ENCODE measurements at regions not wholly inside any gene's neighbourhood (a gene's known extent, or its start where the extent isn't known, plus 50 kb on each side); places are given as distances from the start of the nearest gene placed in this dataset.

- H3K9me3 ChIP-seq: no peaks in the 10 kb centered on the region
- POLR2A ChIA-PET: interaction anchor here in 1 of 2 donors (0.6 kb wide), 1 partner anchor 22 kb away, joined by 5 read pairs; no protein-coding TSS in a partner anchor
- no peak for DNase-seq
- Mint-ChIP-seq H3K4me3 (no peak overlapping the region), H3K9me3 (no peaks in the 10 kb centered on the region), H3K27me3 (no peaks in the 10 kb centered on the region), H3K4me1 (no peaks in the 10 kb centered on the region), H3K36me3 (no peaks in the 10 kb centered on the region), H3K27ac (no peak overlapping the region)
- H3K27me3 ChIP-seq (replicated peaks in 1 of 2; ENCODE audit: control insufficient read depth in 2 of 2, extremely low read depth in 1 of 2, insufficient read depth in 2 of 2, low read length in 1 of 2): no peaks in the 10 kb centered on the region
- CTCF ChIA-PET: no interaction called here
- WGBS (ENCODE audit: insufficient coverage): no CpG with 5 or more reads among the region's 4 CpGs
- H3K4me1 ChIP-seq (ENCODE audit: control insufficient read depth in 1 of 2, extremely low read depth in 1 of 2, insufficient read depth in 2 of 2, low read length in 2 of 2): no peaks in the 10 kb centered on the region
- no peak overlapping the region for H3K4me3 ChIP-seq (ENCODE audit: control insufficient read depth in 1 of 2, extremely low read depth in 1 of 2, low read length in 1 of 2)
- no peak for ATAC-seq (replicated peaks in 1 of 4)
- no peak overlapping the region for H3K27ac ChIP-seq (ENCODE audit: low read length)
- no peaks in the 10 kb centered on the region for H3K36me3 ChIP-seq (ENCODE audit: control insufficient read depth in 2 of 2, extremely low read depth in 1 of 2, insufficient read depth in 1 of 2, low read length in 1 of 2)
Observed at GRCh38 chr13:85535316-85536084, 263.7 kb downstream of the SLITRK6 start.

- Histone ChIP-seq H3K9me3 (no peaks in the 10 kb centered on the region), H3K27ac (ENCODE audit: low read length) (no peak overlapping the region), H3K36me3 (ENCODE audit: control insufficient read depth in 2 of 2, extremely low read depth in 1 of 2, insufficient read depth in 1 of 2, low read length in 1 of 2) (no peaks in the 10 kb centered on the region), H3K4me3 (ENCODE audit: control insufficient read depth in 1 of 2, extremely low read depth in 1 of 2, low read length in 1 of 2) (no peak overlapping the region), H3K27me3 (replicated peaks in 1 of 2; ENCODE audit: control insufficient read depth in 2 of 2, extremely low read depth in 1 of 2, insufficient read depth in 2 of 2, low read length in 1 of 2) (no peaks in the 10 kb centered on the region), H3K4me1 (ENCODE audit: control insufficient read depth in 1 of 2, extremely low read depth in 1 of 2, insufficient read depth in 2 of 2, low read length in 2 of 2) (no peaks in the 10 kb centered on the region)
- ATAC-seq (replicated peaks in 1 of 4): no peak
- POLR2A ChIA-PET: no interaction called here
- Mint-ChIP-seq H3K9me3 (no peaks in the 10 kb centered on the region), H3K27ac (no peak overlapping the region), H3K27me3 (no peaks in the 10 kb centered on the region), H3K4me1 (no peaks in the 10 kb centered on the region), H3K4me3 (no peak overlapping the region), H3K36me3 (no peaks in the 10 kb centered on the region)
- DNase-seq: no peak
- WGBS (ENCODE audit: insufficient coverage): no CpG with 5 or more reads among the region's 2 CpGs
- CTCF ChIA-PET: no interaction called here
Observed at GRCh38 chr13:85533911-85534310, 265.3 kb downstream of the SLITRK6 start.

GRCh38 chr13:85529218-85529594, 270.0 kb downstream of the SLITRK6 start:
- no peaks in the 10 kb centered on the region for H3K36me3 Mint-ChIP-seq
- no peaks in the 10 kb centered on the region for H3K9me3 ChIP-seq
- no peaks in the 10 kb centered on the region for H3K36me3 ChIP-seq (ENCODE audit: control insufficient read depth in 2 of 2, extremely low read depth in 1 of 2, insufficient read depth in 1 of 2, low read length in 1 of 2)
- no peak overlapping the region for H3K27ac ChIP-seq (ENCODE audit: low read length)
- H3K27me3 ChIP-seq (replicated peaks in 1 of 2; ENCODE audit: control insufficient read depth in 2 of 2, extremely low read depth in 1 of 2, insufficient read depth in 2 of 2, low read length in 1 of 2): no peaks in the 10 kb centered on the region
- ATAC-seq (replicated peaks in 1 of 4) (no peak), DNase-seq (no peak)
- POLR2A ChIA-PET: no interaction called here
- H3K4me3 Mint-ChIP-seq: no peak overlapping the region
- CTCF ChIA-PET: no interaction called here
- no peaks in the 10 kb centered on the region for H3K27me3 Mint-ChIP-seq
- 43% methylated on average over 2 of the region's 2 CpGs for WGBS (ENCODE audit: insufficient coverage)
- peaks cover 0 to 5% (median 0%) of the 10 kb centered on the region in 3 donors for H3K9me3 Mint-ChIP-seq
- no peaks in the 10 kb centered on the region for H3K4me1 Mint-ChIP-seq
- H3K4me3 ChIP-seq (ENCODE audit: control insufficient read depth in 1 of 2, extremely low read depth in 1 of 2, low read length in 1 of 2): no peak overlapping the region
- H3K4me1 ChIP-seq (ENCODE audit: control insufficient read depth in 1 of 2, extremely low read depth in 1 of 2, insufficient read depth in 2 of 2, low read length in 2 of 2): no peaks in the 10 kb centered on the region
- no peak overlapping the region for H3K27ac Mint-ChIP-seq

- WGBS (ENCODE audit: insufficient coverage): 80% methylated on average over 1 of the region's 3 CpGs
- Mint-ChIP-seq H3K4me3 (no peak overlapping the region), H3K27me3 (no peaks in the 10 kb centered on the region), H3K36me3 (no peaks in the 10 kb centered on the region), H3K4me1 (no peaks in the 10 kb centered on the region), H3K9me3 (peaks cover 0 to 5% (median 0%) of the 10 kb centered on the region in 3 donors), H3K27ac (no peak overlapping the region)
- ATAC-seq (replicated peaks in 1 of 4): no peak
- Histone ChIP-seq H3K4me3 (ENCODE audit: control insufficient read depth in 1 of 2, extremely low read depth in 1 of 2, low read length in 1 of 2) (no peak overlapping the region), H3K27me3 (replicated peaks in 1 of 2; ENCODE audit: control insufficient read depth in 2 of 2, extremely low read depth in 1 of 2, insufficient read depth in 2 of 2, low read length in 1 of 2) (no peaks in the 10 kb centered on the region), H3K36me3 (ENCODE audit: control insufficient read depth in 2 of 2, extremely low read depth in 1 of 2, insufficient read depth in 1 of 2, low read length in 1 of 2) (no peaks in the 10 kb centered on the region), H3K9me3 (no peaks in the 10 kb centered on the region), H3K27ac (ENCODE audit: low read length) (no peak overlapping the region), H3K4me1 (ENCODE audit: control insufficient read depth in 1 of 2, extremely low read depth in 1 of 2, insufficient read depth in 2 of 2, low read length in 2 of 2) (no peaks in the 10 kb centered on the region)
- ChIA-PET CTCF (no interaction called here), POLR2A (no interaction called here)
- DNase-seq: no peak
Observed at GRCh38 chr13:85528491-85529217, 270.6 kb downstream of the SLITRK6 start.

GRCh38 chr13:85527316-85527715, 271.9 kb downstream of the SLITRK6 start:
- no peak overlapping the region for H3K27ac Mint-ChIP-seq

GRCh38 chr13:85525411-85525810, 273.8 kb downstream of the SLITRK6 start:
- Histone ChIP-seq H3K9me3 (no peaks in the 10 kb centered on the region), H3K4me1 (ENCODE audit: control insufficient read depth in 1 of 2, extremely low read depth in 1 of 2, insufficient read depth in 2 of 2, low read length in 2 of 2) (no peaks in the 10 kb centered on the region), H3K4me3 (ENCODE audit: control insufficient read depth in 1 of 2, extremely low read depth in 1 of 2, low read length in 1 of 2) (no peak overlapping the region), H3K27me3 (replicated peaks in 1 of 2; ENCODE audit: control insufficient read depth in 2 of 2, extremely low read depth in 1 of 2, insufficient read depth in 2 of 2, low read length in 1 of 2) (no peaks in the 10 kb centered on the region), H3K36me3 (ENCODE audit: control insufficient read depth in 2 of 2, extremely low read depth in 1 of 2, insufficient read depth in 1 of 2, low read length in 1 of 2) (no peaks in the 10 kb centered on the region), H3K27ac (ENCODE audit: low read length) (no peak overlapping the region)
- CTCF ChIA-PET: no interaction called here
- Mint-ChIP-seq H3K4me3 (no peak overlapping the region), H3K9me3 (peaks cover 0 to 5% (median 0%) of the 10 kb centered on the region in 3 donors), H3K36me3 (no peaks in the 10 kb centered on the region), H3K27me3 (no peaks in the 10 kb centered on the region), H3K4me1 (no peaks in the 10 kb centered on the region), H3K27ac (no peak overlapping the region)
- ATAC-seq (replicated peaks in 1 of 4) (no peak), DNase-seq (no peak)
- POLR2A ChIA-PET: no interaction called here
- no CpG with 5 or more reads among the region's 2 CpGs for WGBS (ENCODE audit: insufficient coverage)

More at GRCh38 chr13:85527316-85527715, 271.9 kb downstream of the SLITRK6 start:
- no peaks in the 10 kb centered on the region for H3K36me3 Mint-ChIP-seq
- peaks cover 0 to 5% (median 0%) of the 10 kb centered on the region in 3 donors for H3K9me3 Mint-ChIP-seq
- DNase-seq (no peak), ATAC-seq (replicated peaks in 1 of 4) (no peak)
- ChIA-PET CTCF (interaction anchor here in 1 of 2 donors (0.7 kb wide), 1 partner anchor 128 kb away, joined by 4 read pairs; no protein-coding TSS in a partner anchor), POLR2A (no interaction called here)
- no peaks in the 10 kb centered on the region for H3K27me3 ChIP-seq (replicated peaks in 1 of 2; ENCODE audit: control insufficient read depth in 2 of 2, extremely low read depth in 1 of 2, insufficient read depth in 2 of 2, low read length in 1 of 2)
- no peak overlapping the region for H3K4me3 Mint-ChIP-seq
- no peaks in the 10 kb centered on the region for H3K4me1 Mint-ChIP-seq
- no peaks in the 10 kb centered on the region for H3K36me3 ChIP-seq (ENCODE audit: control insufficient read depth in 2 of 2, extremely low read depth in 1 of 2, insufficient read depth in 1 of 2, low read length in 1 of 2)
- no peak overlapping the region for H3K4me3 ChIP-seq (ENCODE audit: control insufficient read depth in 1 of 2, extremely low read depth in 1 of 2, low read length in 1 of 2)
- WGBS (ENCODE audit: insufficient coverage): no CpG with 5 or more reads among the region's 4 CpGs
- no peak overlapping the region for H3K27ac ChIP-seq (ENCODE audit: low read length)
- no peaks in the 10 kb centered on the region for H3K9me3 ChIP-seq
- H3K4me1 ChIP-seq (ENCODE audit: control insufficient read depth in 1 of 2, extremely low read depth in 1 of 2, insufficient read depth in 2 of 2, low read length in 2 of 2): no peaks in the 10 kb centered on the region
- H3K27me3 Mint-ChIP-seq: no peaks in the 10 kb centered on the region
